HG03442 (cell line): ENCODE measurements at regions not wholly inside any gene's neighbourhood (a gene's known extent, or its start where the extent isn't known, plus 50 kb on each side); places are given as distances from the start of the nearest gene placed in this dataset.

Experiments used
- ATAC-seq: cut with Tn5 transposase; IDR thresholded peaks from one replicate; pipeline ENCODE4 v1.9.1; 2021; ENCODE audit warnings: mild to moderate bottlenecking, moderate library complexity; ENCODE audit not compliant: unreplicated experiment

DNA sequence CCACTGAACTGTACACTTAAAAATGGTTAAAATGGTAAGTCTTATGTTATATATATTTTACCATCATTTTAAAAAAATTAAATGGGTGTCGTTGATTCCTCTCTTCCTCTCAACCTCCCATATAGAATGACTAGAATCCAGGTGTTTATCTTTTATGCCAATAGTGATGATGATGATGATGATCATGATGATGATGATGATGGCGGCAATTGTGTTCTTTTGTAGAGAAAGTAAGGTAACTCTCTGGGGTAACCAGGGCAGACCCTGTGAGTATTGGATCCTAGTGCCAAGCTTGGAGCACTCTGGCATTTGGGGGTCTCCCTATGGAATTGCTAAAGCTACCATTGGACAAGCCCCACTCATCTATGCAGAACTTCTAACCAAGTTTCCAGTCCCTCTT, 113.6 kb downstream of the GLI2 start:
- no peak for ATAC-seq

DNA sequence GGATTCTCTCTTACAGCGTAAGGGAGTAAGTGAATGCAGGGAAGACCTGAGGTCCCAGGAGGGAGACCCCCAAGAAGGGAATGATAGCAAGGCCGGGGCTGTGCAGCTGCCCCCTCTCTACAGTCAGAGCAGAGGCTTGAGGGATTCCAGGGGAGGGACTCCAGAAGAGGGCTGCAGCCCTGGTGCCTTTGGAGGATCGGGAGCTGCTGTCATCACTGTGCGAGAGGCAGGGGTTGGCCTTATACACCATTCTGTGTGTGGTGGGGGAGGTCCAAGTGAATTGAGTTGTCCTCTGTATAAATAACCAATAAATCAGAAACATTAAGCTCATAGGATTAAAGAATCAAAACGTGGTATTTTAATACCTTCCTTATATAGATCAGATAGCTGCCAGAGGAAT, 114.9 kb downstream of the GLI2 start:
- no peak for ATAC-seq

DNA sequence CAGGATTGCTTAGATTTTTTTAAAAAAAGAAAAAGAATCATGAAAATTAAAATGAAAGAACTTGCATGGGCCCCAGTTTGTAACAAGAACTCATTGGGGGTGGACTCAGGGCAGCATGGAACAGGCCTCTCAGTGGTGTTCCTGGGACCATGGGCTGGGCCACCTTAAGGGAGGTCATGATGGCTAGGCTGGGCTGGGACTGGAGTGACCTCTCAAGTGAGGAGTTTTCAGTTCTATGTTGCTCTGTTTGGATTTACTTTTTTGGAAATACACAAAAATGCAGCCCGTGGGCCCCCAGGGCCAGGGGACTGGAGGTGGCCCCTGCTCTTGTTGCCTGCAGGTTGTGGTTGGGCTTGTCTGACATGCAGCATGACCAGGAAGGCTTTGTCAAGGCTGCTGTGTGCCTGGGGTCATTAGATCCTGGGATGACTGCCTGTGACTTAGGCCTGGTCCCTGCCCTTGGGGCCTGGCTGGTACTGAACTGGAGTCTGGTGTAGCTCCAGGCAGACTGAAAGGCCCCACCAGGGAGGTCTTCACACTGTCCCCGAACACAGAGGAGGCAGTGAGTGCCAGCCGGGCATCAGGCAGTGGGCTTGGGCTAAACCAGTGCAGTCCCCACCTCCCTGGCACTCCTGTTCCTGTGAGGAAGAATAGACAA, 115.6 kb downstream of the GLI2 start:
- no peak for ATAC-seq

DNA sequence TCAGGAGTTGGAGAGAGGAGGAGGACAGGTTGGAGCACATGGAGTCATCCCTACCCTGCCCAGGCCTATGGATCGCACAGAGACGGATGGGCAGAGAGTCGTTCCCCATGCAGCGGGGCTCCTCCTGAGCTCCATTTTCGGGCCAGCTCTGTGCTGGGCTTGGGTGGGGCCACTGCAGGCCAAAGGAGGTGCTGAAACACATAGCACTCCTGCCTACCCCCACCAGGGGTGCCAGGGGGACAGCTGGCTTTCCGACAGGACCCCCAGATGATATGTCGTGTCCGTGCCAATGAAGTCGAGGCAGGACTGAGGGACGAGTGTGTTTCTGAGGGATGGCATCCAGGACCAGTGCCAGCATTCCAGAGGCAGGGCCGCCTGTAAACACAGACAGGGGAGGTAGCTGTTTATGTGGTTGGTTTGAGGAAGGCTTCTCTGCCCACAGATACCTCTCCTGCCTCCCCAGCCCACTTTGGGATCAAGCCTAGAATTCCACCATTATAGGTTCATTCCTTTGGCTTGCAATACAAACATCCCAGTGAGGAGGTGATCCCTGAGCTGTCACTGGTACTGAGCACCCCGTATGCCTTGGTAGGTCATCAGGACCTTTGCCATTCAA, 116.6 kb downstream of the GLI2 start:
- ATAC-seq: no peak

GRCh38 chr2:120853306-120854013, 117.8 kb downstream of the GLI2 start:
- ATAC-seq: no peak

- ATAC-seq: no peak
These were observed 118.4 kb downstream of the GLI2 start for GRCh38 chr2:120854014-120854620.

GRCh38 chr2:120854766-120855530, 119.3 kb downstream of the GLI2 start:
- ATAC-seq: no peak

GRCh38 chr2:120855855-120856405, 120.3 kb downstream of the GLI2 start:
- ATAC-seq: no peak

DNA sequence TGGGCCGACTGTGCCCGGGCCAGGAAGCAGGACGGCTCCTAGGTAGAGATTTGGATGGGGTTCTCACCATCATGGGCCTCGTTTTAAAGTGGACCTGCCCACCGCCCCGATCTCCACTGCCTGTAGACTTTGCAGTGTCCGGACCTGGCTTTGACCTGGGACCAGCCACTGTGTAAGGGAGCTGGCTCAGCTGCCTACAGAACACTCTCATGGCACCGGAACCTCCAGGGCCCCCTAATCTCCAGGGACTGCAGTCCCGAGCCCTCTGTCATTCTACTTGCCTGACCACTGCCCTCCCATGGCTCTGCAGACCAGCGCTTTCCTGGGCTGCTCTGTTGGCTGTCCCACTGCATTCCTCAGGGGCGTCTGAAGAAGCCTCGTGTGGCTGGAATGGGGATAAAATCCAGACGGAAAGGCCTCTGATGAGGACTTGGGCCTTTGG, 120.8 kb downstream of the GLI2 start:
- ATAC-seq: no peak

- no peak for ATAC-seq
These were observed 121.8 kb downstream of the GLI2 start for GRCh38 chr2:120857422-120857821.

GRCh38 chr2:120857931-120858330, 122.3 kb downstream of the GLI2 start:
- no peak for ATAC-seq

- ATAC-seq: no peak
These were observed 122.9 kb downstream of the GLI2 start for GRCh38 chr2:120858361-120859106.

DNA sequence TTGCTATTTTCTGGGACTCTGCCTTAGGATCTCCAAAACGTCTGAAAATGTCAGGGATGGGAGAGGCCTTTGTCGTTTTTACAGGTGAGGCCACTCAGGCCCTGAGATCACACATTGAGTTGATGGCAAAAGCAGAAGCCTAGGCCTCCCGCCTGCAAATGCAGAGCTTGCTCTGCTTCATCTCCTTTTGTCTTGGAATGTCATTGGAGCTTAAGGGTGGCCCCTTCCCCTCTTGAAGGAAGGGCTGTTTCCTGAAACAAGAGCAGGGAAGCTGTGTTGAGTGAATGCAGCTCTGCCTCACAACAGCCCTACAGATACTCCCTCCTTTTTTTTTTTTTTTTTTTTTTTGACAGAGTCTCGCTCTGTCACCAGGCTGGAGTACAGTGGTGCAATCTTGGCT, 123.5 kb downstream of the GLI2 start:
- no peak for ATAC-seq

GRCh38 chr2:120859814-120860578, 124.3 kb downstream of the GLI2 start:
- no peak for ATAC-seq

GRCh38 chr2:120860579-120860922, 124.9 kb downstream of the GLI2 start:
- no peak for ATAC-seq

GRCh38 chr2:120861191-120861575, 125.5 kb downstream of the GLI2 start:
- no peak for ATAC-seq

DNA sequence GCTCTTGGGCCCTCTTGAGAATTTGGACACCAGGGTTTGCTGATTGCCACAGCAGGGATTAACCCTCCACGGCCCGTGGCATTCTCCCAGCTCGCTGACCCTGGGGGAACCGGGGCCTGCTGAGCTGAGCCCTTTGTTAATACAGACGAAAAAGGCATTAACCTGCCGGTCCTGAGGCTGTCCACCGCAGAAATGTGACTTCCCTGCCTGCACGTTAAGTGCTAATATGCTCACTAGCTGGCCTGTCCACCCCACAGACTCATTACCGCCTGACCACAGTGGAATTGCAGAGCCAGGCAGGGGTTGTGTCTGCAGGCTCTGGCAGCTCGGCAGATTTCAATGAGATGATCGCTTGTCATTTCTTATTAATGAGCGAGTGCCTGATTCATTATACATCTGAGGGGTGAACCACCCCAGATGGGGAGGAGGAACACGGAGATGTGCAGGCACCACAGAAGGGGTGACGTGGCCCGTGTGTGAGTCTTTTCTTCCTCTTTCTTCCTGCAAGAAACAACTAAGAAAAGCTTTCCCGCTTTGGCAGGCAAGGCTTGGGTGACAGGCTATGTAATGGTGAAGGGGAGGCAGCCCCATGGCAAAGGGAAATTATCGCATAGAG, 126.0 kb downstream of the GLI2 start:
- no peak for ATAC-seq

GRCh38 chr2:120862201-120863060, 126.8 kb downstream of the GLI2 start:
- no peak for ATAC-seq
